NB4 (cell line): ENCODE measurements at regions not wholly inside any gene's neighbourhood (a gene's known extent, or its start where the extent isn't known, plus 50 kb on each side); places are given as distances from the start of the nearest gene placed in this dataset.

ENCODE experiments used
- DNase-seq: peaks from one replicate; pipeline ENCODE4 v3.0.0; 2010; ENCODE audit warnings: low read depth
- H3K4me3 ChIP-seq: one replicate; pipeline ENCODE4 v1.5.1; 2011; ENCODE audit warnings: mild to moderate bottlenecking, low read depth, low read length, moderate library complexity
- CTCF ChIP-seq: IDR thresholded peaks from one replicate; pipeline ENCODE4 v1.5.1; 2012; ENCODE audit warnings: low read depth, low read length
- MAX ChIP-seq: IDR thresholded peaks from 2 replicates; pipeline ENCODE4 v1.6.1; 2011; ENCODE audit warnings: low read depth, low read length
- MYC ChIP-seq: IDR thresholded peaks from 2 replicates; pipeline ENCODE4 v1.6.1; 2011; ENCODE audit warnings: low read depth, low read length
- POLR2A ChIP-seq: IDR thresholded peaks from 2 replicates; pipeline ENCODE4 v1.6.1; 2011; ENCODE audit warnings: mild to moderate bottlenecking; ENCODE audit not compliant: insufficient read length; ENCODE audit errors: extremely low read depth

- no peak for TF ChIP-seq POLR2A
- TF ChIP-seq MYC = no peak
- no peak for TF ChIP-seq MAX
- TF ChIP-seq CTCF = no peak
- no peak for DNase-seq
- no peak overlapping the region for H3K4me3 ChIP-seq
Measured at GRCh38 chr14:62364800-62365280, 602.6 kb downstream of the SNAPC1 start.

- DNase-seq = no peak
- TF ChIP-seq MAX (no peak), MYC (no peak), POLR2A (no peak), CTCF (no peak)
- no peak overlapping the region for H3K4me3 ChIP-seq
Measured at GRCh38 chr14:62369919-62370560, 607.8 kb downstream of the SNAPC1 start.

- no peak overlapping the region for H3K4me3 ChIP-seq
- TF ChIP-seq MAX = no peak
- TF ChIP-seq MYC = no peak
- TF ChIP-seq CTCF = no peak
- no peak for TF ChIP-seq POLR2A
- DNase-seq = no peak
Measured at GRCh38 chr14:62373944-62374343, 611.7 kb downstream of the SNAPC1 start.

GRCh38 chr14:62378057-62378456, 615.8 kb downstream of the SNAPC1 start:
- H3K4me3 ChIP-seq = no peak overlapping the region
- no peak for DNase-seq
- TF ChIP-seq POLR2A (no peak), MYC (no peak), MAX (no peak), CTCF (no peak)

- DNase-seq = no peak
- no peak overlapping the region for H3K4me3 ChIP-seq
- TF ChIP-seq POLR2A = no peak
- TF ChIP-seq MYC = no peak
- TF ChIP-seq MAX = no peak
- no peak for TF ChIP-seq CTCF
Measured at GRCh38 chr14:62381311-62382070, 619.3 kb downstream of the SNAPC1 start.
